GM06990 (cell line): ENCODE measurements at regions not wholly inside any gene's neighbourhood (a gene's known extent, or its start where the extent isn't known, plus 50 kb on each side); places are given as distances from the start of the nearest gene placed in this dataset.

ENCODE experiments used
- DNase-seq: peaks from one replicate; pipeline ENCODE4 v3.0.0-alpha.2; 2011; ENCODE audit not compliant: insufficient read length; ENCODE audit errors: extremely low read depth
- H3K27me3 ChIP-seq: replicated peaks from 2 replicates; pipeline ENCODE4 v1.6.0; 2011; ENCODE audit warnings: low read length; ENCODE audit not compliant: control insufficient read depth, insufficient read depth
- H3K36me3 ChIP-seq: 2 replicates; pipeline ENCODE4 v1.5.1; 2011; ENCODE audit warnings: low read length; ENCODE audit not compliant: control insufficient read depth, insufficient read depth
- H3K4me3 ChIP-seq: replicated peaks from 2 replicates; pipeline ENCODE4 v1.5.1; 2011; ENCODE audit warnings: low read depth, mild to moderate bottlenecking, control low read depth, low read length
- TF ChIP-seq, protein P1 (sequence below): IDR thresholded peaks from 2 replicates; pipeline ENCODE4 v1.5.1; 2011; ENCODE audit warnings: low read length, control low read depth, mild to moderate bottlenecking, inconsistent platforms; ENCODE audit not compliant: insufficient read depth, poor library complexity, severe bottlenecking

GRCh38 chr10:123577921-123578461 is 88.2 kb upstream of the GPR26 start:
- Histone ChIP-seq H3K4me3 (no peak overlapping the region), H3K36me3 (no peaks in the 10 kb centered on the region), H3K27me3 (peaks cover 2% of the 10 kb centered on the region)
- TF ChIP-seq, protein P1, sequence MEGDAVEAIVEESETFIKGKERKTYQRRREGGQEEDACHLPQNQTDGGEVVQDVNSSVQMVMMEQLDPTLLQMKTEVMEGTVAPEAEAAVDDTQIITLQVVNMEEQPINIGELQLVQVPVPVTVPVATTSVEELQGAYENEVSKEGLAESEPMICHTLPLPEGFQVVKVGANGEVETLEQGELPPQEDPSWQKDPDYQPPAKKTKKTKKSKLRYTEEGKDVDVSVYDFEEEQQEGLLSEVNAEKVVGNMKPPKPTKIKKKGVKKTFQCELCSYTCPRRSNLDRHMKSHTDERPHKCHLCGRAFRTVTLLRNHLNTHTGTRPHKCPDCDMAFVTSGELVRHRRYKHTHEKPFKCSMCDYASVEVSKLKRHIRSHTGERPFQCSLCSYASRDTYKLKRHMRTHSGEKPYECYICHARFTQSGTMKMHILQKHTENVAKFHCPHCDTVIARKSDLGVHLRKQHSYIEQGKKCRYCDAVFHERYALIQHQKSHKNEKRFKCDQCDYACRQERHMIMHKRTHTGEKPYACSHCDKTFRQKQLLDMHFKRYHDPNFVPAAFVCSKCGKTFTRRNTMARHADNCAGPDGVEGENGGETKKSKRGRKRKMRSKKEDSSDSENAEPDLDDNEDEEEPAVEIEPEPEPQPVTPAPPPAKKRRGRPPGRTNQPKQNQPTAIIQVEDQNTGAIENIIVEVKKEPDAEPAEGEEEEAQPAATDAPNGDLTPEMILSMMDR = no peak
- DNase-seq = no peak

- H3K4me3 ChIP-seq = no peak overlapping the region
- peaks cover 2% of the 10 kb centered on the region for H3K27me3 ChIP-seq
- DNase-seq = no peak
- TF ChIP-seq, protein P1 = no peak
- no peaks in the 10 kb centered on the region for H3K36me3 ChIP-seq
Measured at GRCh38 chr10:123578721-123579120, 87.4 kb upstream of the GPR26 start.

- H3K4me3 ChIP-seq = no peak overlapping the region
- DNase-seq = no peak
- TF ChIP-seq, protein P1 = no peak
- no peaks in the 10 kb centered on the region for H3K36me3 ChIP-seq
- peaks cover 2% of the 10 kb centered on the region; the same call in 1 of the 2 replicates for H3K27me3 ChIP-seq
Measured at GRCh38 chr10:123579675-123580074, 86.5 kb upstream of the GPR26 start.

- Histone ChIP-seq H3K27me3 (peaks cover 2% of the 10 kb centered on the region; the same call in 1 of the 2 replicates), H3K36me3 (no peaks in the 10 kb centered on the region), H3K4me3 (no peak overlapping the region)
- TF ChIP-seq, protein P1 = no peak
- no peak for DNase-seq
Measured at GRCh38 chr10:123580426-123580825, 85.7 kb upstream of the GPR26 start.

- DNase-seq = no peak
- TF ChIP-seq, protein P1 = no peak
- Histone ChIP-seq H3K36me3 (no peaks in the 10 kb centered on the region), H3K4me3 (no peak overlapping the region), H3K27me3 (peaks cover 2% of the 10 kb centered on the region; the same call in 1 of the 2 replicates)
Measured at GRCh38 chr10:123581656-123582055, 84.5 kb upstream of the GPR26 start.
